ENCODE measurements at regions not wholly inside any gene's neighbourhood (a gene's known extent, or its start where the extent isn't known, plus 50 kb on each side); places are given as distances from the start of the nearest gene placed in this dataset.

- TF ChIP-seq POLR2A (IDR thresholded peaks at IDR 0.05) (no peak), CTCF (IDR thresholded peaks at IDR 0.05) (no peak), EP300 (IDR thresholded peaks at IDR 0.05) (no peak)
- Histone ChIP-seq H3K4me1 (ENCODE audit: insufficient read depth) (peaks cover 4% of the 10 kb centered on the region), H3K27ac (no peak overlapping the region), H3K36me3 (no peaks in the 10 kb centered on the region), H3K4me3 (no peak overlapping the region), H3K27me3 (no peaks in the 10 kb centered on the region), H3K9me3 (no peaks in the 10 kb centered on the region)
- intact Hi-C loops (cut with DNase I) = no loop called here
- DNase-seq = no peak
- 35 to 100% (median 93%) methylated on average over 2 of the region's 2 CpGs for WGBS, 3 donors
These were observed 620.5 kb upstream of the TBL1XR1 start for GRCh38 chr3:177817751-177818150.

GRCh38 chr3:177818712-177819240 is 621.5 kb upstream of the TBL1XR1 start:
- Histone ChIP-seq H3K27ac (no peak overlapping the region), H3K27me3 (no peaks in the 10 kb centered on the region), H3K36me3 (no peaks in the 10 kb centered on the region), H3K4me3 (no peak overlapping the region), H3K4me1 (ENCODE audit: insufficient read depth) (peaks cover 4% of the 10 kb centered on the region), H3K9me3 (no peaks in the 10 kb centered on the region)
- DNase-seq = no peak
- intact Hi-C loops (cut with DNase I) = no loop called here
- 94 to 95% (median 95%) methylated on average over 2 of the region's 2 CpGs for WGBS, 3 donors
- TF ChIP-seq POLR2A (IDR thresholded peaks at IDR 0.05) = no peak

DNA sequence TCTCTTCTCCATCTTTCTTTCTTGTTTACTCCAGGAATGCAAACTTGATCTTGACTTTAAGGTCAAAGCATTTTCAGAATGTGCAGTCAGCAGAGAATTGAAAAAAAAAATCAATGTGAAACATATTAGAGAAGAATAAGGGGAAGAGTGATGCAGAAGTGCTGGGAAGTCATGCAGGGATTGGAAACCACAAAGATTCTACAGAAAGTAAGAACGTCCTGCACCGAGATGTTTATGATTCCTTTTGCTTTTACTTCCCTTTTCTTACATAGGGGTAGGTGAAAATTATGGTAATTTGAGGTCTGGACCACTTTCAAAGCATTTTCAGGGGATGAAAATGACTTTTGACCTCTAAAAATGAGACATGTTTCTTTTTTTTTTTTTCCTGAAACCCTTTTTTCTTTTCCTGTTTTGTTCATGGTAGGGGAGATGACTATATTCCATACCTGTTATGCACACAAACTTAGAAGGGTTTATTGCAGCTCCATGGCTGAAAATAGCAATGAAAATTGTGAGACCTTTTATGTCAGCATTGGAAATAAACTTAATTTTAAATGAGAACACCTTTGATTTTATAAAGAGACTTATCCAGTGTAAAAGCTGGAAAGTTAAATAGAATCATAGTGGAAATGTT is 623.5 kb upstream of the TBL1XR1 start:
- Histone ChIP-seq H3K4me3 (no peak overlapping the region), H3K4me1 (ENCODE audit: insufficient read depth) (peaks cover 7% of the 10 kb centered on the region), H3K36me3 (no peaks in the 10 kb centered on the region), H3K27ac (no peak overlapping the region), H3K27me3 (no peaks in the 10 kb centered on the region), H3K9me3 (no peaks in the 10 kb centered on the region)
- DNase-seq = no peak
- TF ChIP-seq POLR2A (IDR thresholded peaks at IDR 0.05) (no peak), EP300 (IDR thresholded peaks at IDR 0.05) (no peak), CTCF (IDR thresholded peaks at IDR 0.05) (no peak)
- intact Hi-C loops (cut with DNase I) = no loop called here
- 25 to 47% (median 35%) methylated on average over 2 of the region's 2 CpGs for whole genome bisulfite sequencing, 3 donors

- no peaks in the 10 kb centered on the region for H3K9me3 ChIP-seq
- H3K4me3 ChIP-seq = no peak overlapping the region
- no peaks in the 10 kb centered on the region for H3K27me3 ChIP-seq
- TF ChIP-seq CTCF (IDR thresholded peaks at IDR 0.05) = no peak
- no peaks in the 10 kb centered on the region for H3K36me3 ChIP-seq
- peaks cover 2% of the 10 kb centered on the region for H3K4me1 ChIP-seq (ENCODE audit: insufficient read depth)
- no peak overlapping the region for H3K27ac ChIP-seq
- intact Hi-C loops (cut with DNase I) = no loop called here
- WGBS, 3 donors = 38 to 47% (median 40%) methylated on average over 2 of the region's 2 CpGs
- DNase-seq = no peak
These were observed 625.4 kb upstream of the TBL1XR1 start for GRCh38 chr3:177822681-177823096.

GRCh38 chr3:177823701-177824189 is 626.5 kb upstream of the TBL1XR1 start:
- 88 to 91% (median 90%) methylated on average over 9 of the region's 9 CpGs for WGBS, 3 donors
- Histone ChIP-seq H3K27ac (no peak overlapping the region), H3K4me1 (ENCODE audit: insufficient read depth) (peaks cover 2% of the 10 kb centered on the region)

More at GRCh38 chr3:177823701-177824189, 626.5 kb upstream of the TBL1XR1 start:
- peaks cover 3% of the 10 kb centered on the region for H3K27me3 ChIP-seq
- TF ChIP-seq EP300 (IDR thresholded peaks at IDR 0.05) (no peak), CTCF (IDR thresholded peaks at IDR 0.05) (no peak), POLR2A (IDR thresholded peaks at IDR 0.05) (no peak)
- H3K9me3 ChIP-seq = no peaks in the 10 kb centered on the region
- no peak for DNase-seq
- H3K4me3 ChIP-seq = no peak overlapping the region
- no peaks in the 10 kb centered on the region for H3K36me3 ChIP-seq
- intact Hi-C loops (cut with DNase I) = no loop called here

All from ovary (tissue), 7 donors.